Smooth muscle cell (in vitro differentiated cells): ENCODE measurements at regions not wholly inside any gene's neighbourhood (a gene's known extent, or its start where the extent isn't known, plus 50 kb on each side); places are given as distances from the start of the nearest gene placed in this dataset.
"Not testable (repeated sequence)": the region's sequence is repeated elsewhere in the genome, so short reads cannot be mapped to it uniquely, and the experiment has no call there.

Source experiments
- DNase-seq: peaks from one replicate; lab custom pipeline; 2025; ENCODE audit not compliant: unreplicated experiment; lab: John Stamatoyannopoulos, UW
- H2AFZ ChIP-seq: fragments of 200-600 bp; sonication (generic); 2 replicates; pipeline ENCODE4 v1.6.0; 2016; ENCODE audit warnings: antibody characterized with exemption, low read depth, mild to moderate bottlenecking
- H3F3A ChIP-seq: fragments of 200-600 bp; sonication (generic); 2 replicates; pipeline ENCODE4 v1.6.0; 2017; ENCODE audit warnings: antibody characterized with exemption, low read depth
- H3K27ac ChIP-seq: fragments of 200-600 bp; sonication (generic); 2 replicates; pipeline ENCODE4 v1.5.1; 2016; ENCODE audit warnings: low read depth, mild to moderate bottlenecking
- H3K27me3 ChIP-seq: fragments of 200-600 bp; sonication (generic); 2 replicates; pipeline ENCODE4 v1.6.1; 2016; ENCODE audit warnings: low read depth, mild to moderate bottlenecking
- H3K36me3 ChIP-seq: fragments of 200-600 bp; sonication (generic); 2 replicates; pipeline ENCODE4 v1.5.1; 2016; ENCODE audit warnings: low read depth
- H3K4me1 ChIP-seq: fragments of 200-600 bp; sonication (generic); 2 replicates; pipeline ENCODE4 v1.5.1; 2016; ENCODE audit warnings: low read depth
- H3K4me2 ChIP-seq: fragments of 200-600 bp; sonication (generic); 2 replicates; pipeline ENCODE4 v1.6.0; 2016; ENCODE audit warnings: mild to moderate bottlenecking
- H3K4me3 ChIP-seq: fragments of 200-600 bp; sonication (generic); 2 replicates; pipeline ENCODE4 v1.5.1; 2016; ENCODE audit warnings: mild to moderate bottlenecking
- H3K79me2 ChIP-seq: fragments of 200-600 bp; sonication (generic); 2 replicates; pipeline ENCODE4 v1.6.0; 2016; ENCODE audit warnings: low read depth, mild to moderate bottlenecking
- H3K9ac ChIP-seq: fragments of 200-600 bp; sonication (generic); 2 replicates; pipeline ENCODE4 v1.6.0; 2016; ENCODE audit warnings: low read depth
- H3K9me3 ChIP-seq: fragments of 200-600 bp; sonication (generic); replicated peaks from 2 replicates; pipeline ENCODE4 v1.5.1; 2016; ENCODE audit warnings: low read depth
- H4K20me1 ChIP-seq: fragments of 200-600 bp; sonication (generic); 2 replicates; pipeline ENCODE4 v1.6.0; 2016; ENCODE audit warnings: low read depth
- CTCF ChIP-seq: fragments of 200-600 bp; sonication (generic); IDR thresholded peaks from 2 replicates; pipeline ENCODE4 v1.5.1; 2017; ENCODE audit warnings: borderline replicate concordance, mild to moderate bottlenecking, antibody characterized with exemption; ENCODE audit not compliant: insufficient read depth, poor library complexity, severe bottlenecking
- WGBS: methylation state at CpG from one replicate; pipeline ENCODE4 v1.1.7; 2016; ENCODE audit warnings: low lambda C conversion rate; 5-methylcytosine and 5-hydroxymethylcytosine counted together

DNA sequence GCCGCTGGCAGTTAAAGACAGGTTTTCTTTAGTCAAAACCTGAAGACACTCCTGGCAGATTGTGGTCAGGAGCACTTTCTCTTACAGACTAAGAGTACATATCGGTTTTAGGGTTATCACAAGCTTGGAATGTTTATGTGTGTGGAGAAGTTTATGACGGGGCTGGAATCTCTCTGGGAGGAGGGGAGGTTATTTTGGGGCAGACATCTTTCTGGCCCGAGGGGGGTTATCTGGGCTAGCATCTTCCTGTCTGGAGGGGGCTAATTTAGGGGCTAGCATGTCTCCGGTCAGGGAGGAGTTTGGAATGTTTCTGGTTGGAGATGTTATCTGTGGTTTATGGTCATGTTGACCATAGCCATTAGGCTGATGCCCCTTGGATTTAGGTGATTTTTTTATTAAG lies 141.2 kb upstream of the KIF5B start:
- no peak for DNase-seq
- WGBS: 10% methylated on average over 5 of the region's 5 CpGs
- Histone ChIP-seq H2AFZ (no peak overlapping the region), H3K79me2 (no peaks in the 10 kb centered on the region), H4K20me1 (no peaks in the 10 kb centered on the region), H3K4me3 (no peak overlapping the region), H3K36me3 (no peaks in the 10 kb centered on the region), H3K4me1 (no peaks in the 10 kb centered on the region), H3K27me3 (no peaks in the 10 kb centered on the region), H3F3A (no peaks in the 10 kb centered on the region), H3K9ac (no peak overlapping the region), H3K27ac (no peak overlapping the region), H3K4me2 (no peak overlapping the region), H3K9me3 (no peaks in the 10 kb centered on the region)
- TF ChIP-seq CTCF: no peak

DNA sequence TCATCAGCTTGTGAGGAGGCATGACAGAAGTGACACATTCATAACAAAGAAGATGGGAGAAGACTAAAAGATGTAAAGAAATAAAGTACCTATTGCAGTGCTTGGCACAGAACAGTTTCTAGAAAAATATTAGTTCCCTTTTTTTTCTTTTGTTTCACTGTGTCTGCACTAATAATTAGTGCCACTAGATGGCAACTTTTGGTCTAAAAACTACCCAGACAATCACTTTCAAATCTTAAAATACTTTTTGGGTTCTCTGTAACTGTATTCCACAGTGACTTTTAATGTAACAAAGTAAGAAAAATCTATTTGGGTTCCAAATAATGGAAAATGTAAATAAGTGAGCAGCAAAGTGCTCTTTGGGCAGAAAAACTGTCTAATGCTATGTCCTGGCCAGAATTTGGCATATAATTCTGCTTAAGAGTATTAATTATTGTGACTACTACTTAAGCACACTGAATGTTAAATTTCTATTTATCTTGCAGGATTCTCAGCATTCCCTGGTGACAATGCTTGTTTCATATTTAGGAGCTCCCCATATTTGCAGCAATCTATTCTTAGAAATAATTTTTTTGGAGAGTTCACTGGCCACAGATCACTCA lies 134.8 kb upstream of the KIF5B start:
- Histone ChIP-seq H3K36me3 (no peaks in the 10 kb centered on the region), H3F3A (no peaks in the 10 kb centered on the region), H3K9ac (no peak overlapping the region), H2AFZ (peak overlapping the region; percentile 42), H3K4me1 (no peaks in the 10 kb centered on the region), H3K9me3 (no peaks in the 10 kb centered on the region), H3K27me3 (no peaks in the 10 kb centered on the region), H3K4me2 (no peak overlapping the region), H3K27ac (no peak overlapping the region), H4K20me1 (no peaks in the 10 kb centered on the region), H3K4me3 (no peak overlapping the region), H3K79me2 (no peaks in the 10 kb centered on the region)
- no peak for DNase-seq
- peak; percentile 74 for TF ChIP-seq CTCF

GRCh38 chr10:32189400-32190084 lies 133.3 kb upstream of the KIF5B start:
- no peak for DNase-seq
- WGBS: 90% methylated on average over 5 of the region's 5 CpGs
- Histone ChIP-seq H3K27ac (no peak overlapping the region), H3F3A (no peaks in the 10 kb centered on the region), H3K79me2 (no peaks in the 10 kb centered on the region), H3K4me3 (no peak overlapping the region), H3K27me3 (no peaks in the 10 kb centered on the region), H3K9me3 (no peaks in the 10 kb centered on the region), H3K4me1 (no peaks in the 10 kb centered on the region), H2AFZ (peak overlapping the region; percentile 43), H3K36me3 (no peaks in the 10 kb centered on the region), H3K9ac (no peak overlapping the region), H4K20me1 (no peaks in the 10 kb centered on the region), H3K4me2 (no peak overlapping the region)
- peak; percentile 4 for TF ChIP-seq CTCF

DNA sequence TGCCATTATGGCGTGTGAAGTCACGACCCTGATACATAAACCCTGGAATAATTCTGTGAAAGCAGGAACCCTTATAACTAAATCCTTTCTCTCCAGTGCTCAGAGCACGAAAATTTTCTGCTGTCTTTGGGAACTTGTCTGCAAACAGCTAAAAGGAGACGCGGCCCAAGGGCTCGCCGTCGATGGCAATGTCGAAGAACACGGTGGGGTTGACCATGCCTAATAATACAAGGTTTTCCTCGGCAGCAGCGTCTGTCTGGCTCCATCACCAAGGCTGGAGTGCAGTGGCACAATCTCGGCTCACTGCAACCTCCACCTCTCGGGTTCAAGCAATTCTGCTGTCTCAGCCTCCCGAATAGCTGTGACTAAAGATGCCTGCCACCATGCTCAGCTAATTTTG lies 132.4 kb upstream of the KIF5B start:
- not testable (repeated sequence) for H3K79me2 ChIP-seq, H3K9me3 ChIP-seq, DNase-seq, H4K20me1 ChIP-seq, H3K9ac ChIP-seq, H3K4me2 ChIP-seq, H3K4me1 ChIP-seq, H3K4me3 ChIP-seq, H3F3A ChIP-seq, H3K27ac ChIP-seq, H3K27me3 ChIP-seq, H3K36me3 ChIP-seq, H2AFZ ChIP-seq
- 98% methylated on average over 15 of the region's 15 CpGs for WGBS
